A549 (cell line): ENCODE measurements at regions not wholly inside any gene's neighbourhood (a gene's known extent, or its start where the extent isn't known, plus 50 kb on each side); places are given as distances from the start of the nearest gene placed in this dataset.

ENCODE experiments used
- ATAC-seq, 2 experiments: fragments of 200-7000 bp in 1 of 2; fragments of >200 bp in 1 of 2; cut with Nextera tagmentation in 1 of 2; cut with Tn5 transposase in 1 of 2; 3 replicates each; pipeline versions ENCODE4 v1.8.0 to v1.9.1; 2018 to 2020; ENCODE audit warnings: mild to moderate bottlenecking in 1 of 2, moderate library complexity in 1 of 2
- CTCF ChIA-PET: fragments of 300-600 bp; sonication (Branson Sonifier 250); formaldehyde crosslinking; extraction: SDS; loops from one replicate; lab custom pipeline; 2021; ENCODE audit warnings: antibody characterized with exemption, inconsistent platforms; lab: Yijun Ruan, JAX
- POLR2A ChIA-PET: fragments of 350-600 bp; formaldehyde crosslinking; extraction: SDS; loops from one replicate; lab custom pipeline; 2021; ENCODE audit warnings: antibody characterized with exemption, inconsistent platforms; lab: Yijun Ruan, JAX
- DNase-seq, 2 experiments: peaks; one replicate each; pipeline versions ENCODE4 v3.0.0 to v3.0.0-alpha.2; 2011 to 2016; ENCODE audit warnings: low read depth in 1 of 2, low spot score in 1 of 2
- FAIRE-seq: peaks from 2 replicates; lab custom pipeline; 2011; peaks lifted over from hg19 to GRCh38; lab: Jason Lieb, UNC
- H3K27ac ChIP-seq, 2 experiments: fragments of >200 bp; sonication (Bioruptor Twin); formaldehyde crosslinking; 3 replicates each; pipeline ENCODE4 v1.5.1; 2016 to 2017
- H3K4me1 ChIP-seq: fragments of >200 bp; sonication (Bioruptor Twin); formaldehyde crosslinking; 3 replicates; pipeline ENCODE4 v1.6.1; 2016
- H3K4me2 ChIP-seq: fragments of >200 bp; sonication (Bioruptor Twin); formaldehyde crosslinking; 3 replicates; pipeline ENCODE4 v1.6.1; 2016
- H3K4me3 ChIP-seq: fragments of >200 bp; sonication (Bioruptor Twin); formaldehyde crosslinking; 3 replicates; pipeline ENCODE4 v1.5.1; 2016
- H3K9me3 ChIP-seq: fragments of >200 bp; sonication (Bioruptor Twin); formaldehyde crosslinking; 3 replicates; pipeline ENCODE4 v1.6.1; 2016
- BHLHE40 ChIP-seq: IDR thresholded peaks from 2 replicates; pipeline ENCODE4 v1.6.1; 2012; ENCODE audit warnings: low read depth, low read length, inconsistent platforms
- CBX8 ChIP-seq: fragments of 200-600 bp; sonication (generic); IDR thresholded peaks from 2 replicates; pipeline ENCODE4 v1.6.1; 2016
- CHD2 ChIP-seq: fragments of 150-350 bp; IDR thresholded peaks from 2 replicates; pipeline ENCODE4 v1.6.1; 2014; ENCODE audit warnings: low read length; ENCODE audit not compliant: partially characterized antibody
- CHD4 ChIP-seq: fragments of 200-600 bp; sonication (generic); IDR thresholded peaks from 2 replicates; pipeline ENCODE4 v1.6.1; 2016; ENCODE audit warnings: antibody characterized with exemption, mild to moderate bottlenecking, borderline replicate concordance
- CTCF ChIP-seq: fragments of >200 bp; sonication (Bioruptor Twin); formaldehyde crosslinking; IDR thresholded peaks from 3 replicates; pipeline ENCODE4 v1.5.1; 2016
- EHF ChIP-seq: fragments of 250-450 bp; sonication (Bioruptor Pico); IDR thresholded peaks from 2 replicates; pipeline ENCODE4 v1.5.0; 2020; ENCODE audit warnings: mild to moderate bottlenecking
- FOSB ChIP-seq: fragments of 250-450 bp; sonication (Bioruptor Pico); IDR thresholded peaks from 2 replicates; pipeline ENCODE4 v1.5.0; 2020; ENCODE audit warnings: mild to moderate bottlenecking, moderate library complexity
- FOSL2 ChIP-seq, 2 experiments: fragments of 450-650 bp in 1 of 2; fragments of >200 bp in 1 of 2; sonication (Bioruptor Twin) in 1 of 2; formaldehyde crosslinking; IDR thresholded peaks; 2 replicates each; pipeline versions ENCODE4 v1.5.0 to v1.6.1; 2016 to 2020; ENCODE audit warnings: mild to moderate bottlenecking in 1 of 2, moderate library complexity in 1 of 2
- GATA3 ChIP-seq: IDR thresholded peaks from 2 replicates; pipeline ENCODE4 v1.6.1; 2012; ENCODE audit warnings: borderline replicate concordance
- HEYL ChIP-seq: fragments of 250-450 bp; sonication (Bioruptor Pico); IDR thresholded peaks from 2 replicates; pipeline ENCODE4 v1.8.0; 2021; ENCODE audit warnings: mild to moderate bottlenecking, moderate library complexity
- HOXB13 ChIP-seq: fragments of 250-450 bp; sonication (Bioruptor Pico); IDR thresholded peaks from 2 replicates; pipeline ENCODE4 v1.5.0; 2020; ENCODE audit warnings: low read depth, mild to moderate bottlenecking, moderate library complexity
- JUN ChIP-seq, 2 experiments: fragments of >200 bp; sonication (Bioruptor Twin); formaldehyde crosslinking; IDR thresholded peaks; 2 replicates in 1 of 2; 3 replicates in 1 of 2; pipeline ENCODE4 v1.6.1; 2016 to 2017
- JUNB ChIP-seq: fragments of >200 bp; sonication (Bioruptor Twin); formaldehyde crosslinking; IDR thresholded peaks from 2 replicates; pipeline ENCODE4 v1.6.1; 2016
- KDM1A ChIP-seq: fragments of 200-600 bp; sonication (generic); IDR thresholded peaks from 2 replicates; pipeline ENCODE4 v1.6.1; 2016; ENCODE audit warnings: low read depth, mild to moderate bottlenecking
- KDM5A ChIP-seq: fragments of 200-600 bp; sonication (generic); IDR thresholded peaks from 2 replicates; pipeline ENCODE4 v1.6.1; 2016; ENCODE audit warnings: antibody characterized with exemption, mild to moderate bottlenecking
- MAFK ChIP-seq: fragments of 450-650 bp; IDR thresholded peaks from 2 replicates; pipeline ENCODE4 v1.6.1; 2014; ENCODE audit not compliant: partially characterized antibody
- MAZ ChIP-seq: fragments of 150-350 bp; IDR thresholded peaks from 2 replicates; pipeline ENCODE4 v1.6.1; 2014; ENCODE audit warnings: antibody characterized with exemption, low read depth, low read length, borderline replicate concordance
- MYC ChIP-seq: IDR thresholded peaks from 2 replicates; pipeline ENCODE4 v1.6.1; 2012; ENCODE audit warnings: mild to moderate bottlenecking, inconsistent platforms, low read length, improper control_type of control experiment, borderline replicate concordance
- POLR2A ChIP-seq: IDR thresholded peaks from 2 replicates; pipeline ENCODE4 v1.6.1; 2012; ENCODE audit warnings: mild to moderate bottlenecking, low read length
- RAD21 ChIP-seq, 2 experiments: fragments of >200 bp in 1 of 2; sonication (Bioruptor Twin) in 1 of 2; formaldehyde crosslinking in 1 of 2; IDR thresholded peaks in 1 of 2; conservative IDR thresholded peaks in 1 of 2; 2 replicates in 1 of 2; 3 replicates in 1 of 2; pipeline ENCODE4 v1.6.1; 2012 to 2018; ENCODE audit warnings: inconsistent platforms in 1 of 2
- RCOR1 ChIP-seq: fragments of 150-350 bp; IDR thresholded peaks from 2 replicates; pipeline ENCODE4 v1.6.1; 2014; ENCODE audit warnings: antibody characterized with exemption, low read length, low read depth
- RNF2 ChIP-seq: fragments of 200-600 bp; sonication (generic); IDR thresholded peaks from 2 replicates; pipeline ENCODE4 v1.6.1; 2016; ENCODE audit warnings: low read depth, mild to moderate bottlenecking, antibody characterized with exemption, moderate library complexity, borderline replicate concordance
- SMC3 ChIP-seq: fragments of >200 bp; sonication (Bioruptor Twin); formaldehyde crosslinking; IDR thresholded peaks from 3 replicates; pipeline ENCODE4 v1.6.1; 2018; ENCODE audit warnings: inconsistent platforms
- SREBF2 ChIP-seq: fragments of 450-650 bp; IDR thresholded peaks from 2 replicates; pipeline ENCODE4 v1.6.1; 2014; ENCODE audit warnings: mild to moderate bottlenecking, moderate library complexity
- TFCP2L1 ChIP-seq: fragments of 250-450 bp; sonication (Bioruptor Pico); IDR thresholded peaks from 2 replicates; pipeline ENCODE4 v1.5.0; 2021; ENCODE audit warnings: mild to moderate bottlenecking
- TP53 ChIP-seq: fragments of 250-450 bp; sonication (Bioruptor Pico); IDR thresholded peaks from 2 replicates; pipeline ENCODE4 v1.5.0; 2021; ENCODE audit warnings: mild to moderate bottlenecking, moderate library complexity
- USF2 ChIP-seq: fragments of 450-650 bp; IDR thresholded peaks from 2 replicates; pipeline ENCODE4 v1.6.1; 2014; ENCODE audit warnings: antibody characterized with exemption
- ZC3H11A ChIP-seq: fragments of 450-650 bp; IDR thresholded peaks from 2 replicates; pipeline ENCODE4 v1.6.1; 2014; ENCODE audit warnings: antibody characterized with exemption, mild to moderate bottlenecking
- ZFP36 ChIP-seq: fragments of 450-650 bp; IDR thresholded peaks from 2 replicates; pipeline ENCODE4 v1.6.1; 2014; ENCODE audit warnings: borderline replicate concordance; ENCODE audit not compliant: partially characterized antibody
- ZNF302 ChIP-seq: fragments of 250-450 bp; sonication (Bioruptor Pico); IDR thresholded peaks from 2 replicates; pipeline ENCODE4 v1.9.0; 2021; ENCODE audit warnings: inconsistent platforms, mild to moderate bottlenecking, moderate library complexity
- WGBS: methylation state at CpG from one replicate; pipeline ENCODE4 v1.1.6; 2017; ENCODE audit errors: missing lambda C conversion rate; 5-methylcytosine and 5-hydroxymethylcytosine counted together
- TF ChIP-seq, protein P1 (sequence below): fragments of 150-350 bp; IDR thresholded peaks from 2 replicates; pipeline ENCODE4 v1.6.1; 2014; ENCODE audit warnings: low read depth, mild to moderate bottlenecking, low read length

DNA sequence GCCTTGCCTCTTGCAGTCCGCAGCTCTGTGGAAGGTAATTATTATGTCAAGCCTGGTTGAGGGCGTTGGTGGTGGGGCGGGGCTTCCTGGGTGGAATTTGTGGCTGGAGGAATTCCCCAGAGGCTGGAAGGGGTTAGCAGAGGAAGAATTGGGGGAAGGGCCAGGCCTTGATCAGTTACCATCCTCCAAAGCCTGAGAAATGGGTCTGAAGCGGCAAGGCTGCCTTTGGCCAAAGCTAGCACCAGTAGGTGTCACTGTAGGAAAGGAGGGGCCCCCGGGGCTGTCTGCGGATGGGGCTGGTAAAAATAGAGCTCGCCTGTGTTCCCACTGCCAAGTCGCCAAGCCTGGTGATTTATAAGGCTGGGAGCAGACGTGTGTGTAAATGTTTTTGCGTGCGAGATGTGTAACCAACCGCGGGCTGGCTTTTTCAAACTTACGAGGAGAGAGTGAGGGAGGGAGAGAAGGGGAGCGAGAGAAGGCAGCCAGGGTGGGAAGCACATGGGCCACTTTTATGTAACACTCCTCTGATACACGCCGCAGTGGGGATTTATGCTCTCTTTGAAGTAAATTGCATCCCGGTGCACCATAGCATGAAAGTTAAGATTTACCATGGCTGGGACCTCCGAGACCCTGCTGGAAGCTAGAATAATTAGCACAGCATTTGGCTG, 367.0 kb downstream of the BCOR start (continued):
- TF ChIP-seq RAD21 (conservative IDR thresholded peaks at IDR 0.05 in 1 of 2, IDR thresholded peaks at IDR 0.05 in 1 of 2), result peak; percentile 93
- TF ChIP-seq RCOR1, result no peak
- TF ChIP-seq EHF (CRISPR knock-in tag), result no peak
- TF ChIP-seq MYC, result no peak
- no peak for TF ChIP-seq ZFP36
- no peak for TF ChIP-seq SREBF2
- TF ChIP-seq MAZ, result no peak
- TF ChIP-seq POLR2A, result no peak
- TF ChIP-seq HEYL (CRISPR knock-in tag), result no peak
- TF ChIP-seq ZNF302, result no peak
- no peak for TF ChIP-seq JUN (IDR thresholded peaks at IDR 0.05)
- TF ChIP-seq, protein P1, sequence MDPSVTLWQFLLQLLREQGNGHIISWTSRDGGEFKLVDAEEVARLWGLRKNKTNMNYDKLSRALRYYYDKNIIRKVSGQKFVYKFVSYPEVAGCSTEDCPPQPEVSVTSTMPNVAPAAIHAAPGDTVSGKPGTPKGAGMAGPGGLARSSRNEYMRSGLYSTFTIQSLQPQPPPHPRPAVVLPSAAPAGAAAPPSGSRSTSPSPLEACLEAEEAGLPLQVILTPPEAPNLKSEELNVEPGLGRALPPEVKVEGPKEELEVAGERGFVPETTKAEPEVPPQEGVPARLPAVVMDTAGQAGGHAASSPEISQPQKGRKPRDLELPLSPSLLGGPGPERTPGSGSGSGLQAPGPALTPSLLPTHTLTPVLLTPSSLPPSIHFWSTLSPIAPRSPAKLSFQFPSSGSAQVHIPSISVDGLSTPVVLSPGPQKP, result no peak
- no peak for TF ChIP-seq KDM5A
- no peak for TF ChIP-seq HOXB13
- TF ChIP-seq GATA3, result peak; percentile 29; the same call in 1 of the 2 replicates
- no peak for TF ChIP-seq CBX8
- no peak for TF ChIP-seq TP53
- TF ChIP-seq TFCP2L1 (CRISPR knock-in tag), result no peak

- no peak overlapping the region for H3K4me3 ChIP-seq
- FAIRE-seq (no peak), DNase-seq (no peak), ATAC-seq (peak; percentile 26 to 35; a peak in 4 of 6 replicates)
- TF ChIP-seq MAFK (no peak), SREBF2 (no peak), BHLHE40 (no peak), ZC3H11A (no peak), JUNB (no peak), KDM1A (no peak), SMC3 (no peak), RAD21 (conservative IDR thresholded peaks at IDR 0.05 in 1 of 2, IDR thresholded peaks at IDR 0.05 in 1 of 2) (no peak), CHD2 (no peak), POLR2A (no peak), FOSB (CRISPR knock-in tag) (no peak), USF2 (no peak), ZFP36 (no peak), CTCF (no peak), EHF (CRISPR knock-in tag) (no peak), FOSL2 (IDR thresholded peaks at IDR 0.05) (no peak), FOSL2 (CRISPR knock-in tag; IDR thresholded peaks at IDR 0.05) (no peak), CHD4 (no peak), RNF2 (no peak)
- TF ChIP-seq, protein P1, result no peak
- H3K9me3 ChIP-seq, result peaks cover 4% of the 10 kb centered on the region; the same call in 1 of the 3 replicates
- peak overlapping the region; percentile 63 for H3K4me2 ChIP-seq
- ChIA-PET CTCF (interaction anchor here (0.5 to 3.6 kb wide), 32 partner anchors 9 to 535 kb away, joined by 3 to 24 read pairs (median 4); partner anchors contain the start of gene BCOR), POLR2A (interaction anchor here (0.6 to 1.6 kb wide), 8 partner anchors 16 to 536 kb away, joined by 3 to 9 read pairs (median 3); no protein-coding TSS in a partner anchor)
- H3K27ac ChIP-seq, result peak overlapping the region; percentile 77 to 78
- 83% methylated on average over 5 of the region's 6 CpGs for WGBS
- H3K4me1 ChIP-seq, result peaks cover 53% of the 10 kb centered on the region
These were observed 366.5 kb downstream of the BCOR start for GRCh38 chrX:39731330-39731667.
